ENCODE measurements at regions not wholly inside any gene's neighbourhood (a gene's known extent, or its start where the extent isn't known, plus 50 kb on each side); places are given as distances from the start of the nearest gene placed in this dataset.
"Not testable (repeated sequence)": the region's sequence is repeated elsewhere in the genome, so short reads cannot be mapped to it uniquely, and the experiment has no call there.

DNA sequence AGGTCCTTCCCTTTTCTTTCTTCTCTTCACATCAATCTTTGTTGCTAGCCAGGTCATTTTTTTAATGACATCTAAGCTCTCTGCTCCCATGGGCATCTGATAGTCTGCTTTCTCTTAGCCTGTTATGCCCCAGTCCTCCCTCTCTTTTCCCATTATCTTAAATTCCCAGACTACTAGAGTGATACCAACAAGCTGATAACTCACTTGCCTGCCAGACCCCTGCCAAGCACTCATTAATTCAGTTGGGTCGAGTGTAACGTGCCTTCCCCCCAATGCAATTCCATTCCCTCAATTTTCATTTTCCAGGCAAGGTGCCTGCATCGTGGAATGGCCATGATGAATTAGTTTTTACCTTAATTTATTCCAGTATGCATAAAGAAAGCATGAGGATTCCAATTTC is 450.8 kb upstream of the ADAMTS9 start:
- DNase-seq (ENCODE audit: low read depth in 4 of 6, low spot score in 6 of 6) = peak in 1 of 6 donors; percentile 84
- H3K4me1 ChIP-seq (ENCODE audit: control insufficient read depth, insufficient read depth, low read length) = no peaks in the 10 kb centered on the region
- H3K36me3 ChIP-seq (ENCODE audit: control insufficient read depth, insufficient read depth, low read length) = no peaks in the 10 kb centered on the region
- no peaks in the 10 kb centered on the region for H3K27me3 ChIP-seq (ENCODE audit: control insufficient read depth, insufficient read depth, low read length)
- no peaks in the 10 kb centered on the region for H3K9me3 ChIP-seq (ENCODE audit: control insufficient read depth, insufficient read depth, low read length)
- no peak overlapping the region for H3K27ac ChIP-seq (ENCODE audit: low read depth, low read length)
- no peak overlapping the region for H3K4me3 ChIP-seq (ENCODE audit: low read depth, low read length)
- WGBS (ENCODE audit: insufficient coverage) = no CpG with 5 or more reads among the region's 3 CpGs

DNA sequence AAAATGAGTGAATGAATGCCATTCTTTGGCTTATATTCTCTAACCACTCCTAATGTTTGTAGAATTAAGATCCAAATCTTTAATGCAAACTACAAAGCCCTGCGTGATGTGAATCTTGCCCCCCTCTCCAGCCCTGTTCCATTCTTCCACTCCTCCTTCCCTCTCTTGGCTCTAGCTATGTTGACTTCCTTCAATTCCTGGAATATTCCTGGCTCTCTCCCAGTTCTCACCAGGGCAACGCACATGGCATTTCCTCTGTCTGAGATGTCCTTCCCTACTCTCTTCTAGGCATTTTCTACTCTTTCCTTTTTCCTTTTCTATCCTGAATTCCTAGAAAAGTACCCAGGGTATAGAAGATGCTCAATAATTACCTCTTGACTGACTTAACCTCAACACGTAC is 446.0 kb upstream of the ADAMTS9 start:
- DNase-seq (ENCODE audit: low read depth in 4 of 6, low spot score in 6 of 6) = peak in 1 of 6 donors; percentile 30
- 100% methylated on average over 1 of the region's 3 CpGs for WGBS (ENCODE audit: insufficient coverage)
- not testable (repeated sequence) for H3K36me3 ChIP-seq (ENCODE audit: control insufficient read depth, insufficient read depth, low read length); H3K27me3 ChIP-seq (ENCODE audit: control insufficient read depth, insufficient read depth, low read length); H3K27ac ChIP-seq (ENCODE audit: low read depth, low read length); H3K4me3 ChIP-seq (ENCODE audit: low read depth, low read length); H3K9me3 ChIP-seq (ENCODE audit: control insufficient read depth, insufficient read depth, low read length); H3K4me1 ChIP-seq (ENCODE audit: control insufficient read depth, insufficient read depth, low read length)

DNA sequence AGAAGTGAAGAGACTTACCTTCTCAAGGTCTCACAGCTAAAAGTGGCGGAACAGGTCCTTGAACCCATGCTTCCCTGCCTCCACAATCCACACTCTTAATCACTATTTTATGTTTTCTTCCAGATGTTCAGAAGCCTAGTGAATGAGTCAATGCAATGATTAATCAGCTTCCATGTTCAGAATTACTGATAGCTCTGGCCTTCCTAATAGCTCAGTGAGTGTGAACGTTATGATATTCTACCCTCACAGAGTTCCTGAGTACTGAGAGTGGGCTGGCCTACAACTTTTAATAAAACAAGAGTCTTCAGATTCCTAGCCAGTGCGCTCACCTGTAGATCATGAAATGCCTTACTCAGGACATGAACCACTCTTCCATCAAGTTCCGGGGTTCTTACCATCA is 443.0 kb upstream of the ADAMTS9 start:
- Histone ChIP-seq H3K4me3 (ENCODE audit: low read depth, low read length) (no peak overlapping the region), H3K4me1 (ENCODE audit: control insufficient read depth, insufficient read depth, low read length) (no peaks in the 10 kb centered on the region), H3K9me3 (ENCODE audit: control insufficient read depth, insufficient read depth, low read length) (no peaks in the 10 kb centered on the region), H3K27ac (ENCODE audit: low read depth, low read length) (no peak overlapping the region), H3K27me3 (ENCODE audit: control insufficient read depth, insufficient read depth, low read length) (no peaks in the 10 kb centered on the region), H3K36me3 (ENCODE audit: control insufficient read depth, insufficient read depth, low read length) (no peaks in the 10 kb centered on the region)
- no peak for DNase-seq (ENCODE audit: low read depth in 4 of 6, low spot score in 6 of 6)
- WGBS (ENCODE audit: insufficient coverage) = 88% methylated on average over 3 of the region's 4 CpGs

DNA sequence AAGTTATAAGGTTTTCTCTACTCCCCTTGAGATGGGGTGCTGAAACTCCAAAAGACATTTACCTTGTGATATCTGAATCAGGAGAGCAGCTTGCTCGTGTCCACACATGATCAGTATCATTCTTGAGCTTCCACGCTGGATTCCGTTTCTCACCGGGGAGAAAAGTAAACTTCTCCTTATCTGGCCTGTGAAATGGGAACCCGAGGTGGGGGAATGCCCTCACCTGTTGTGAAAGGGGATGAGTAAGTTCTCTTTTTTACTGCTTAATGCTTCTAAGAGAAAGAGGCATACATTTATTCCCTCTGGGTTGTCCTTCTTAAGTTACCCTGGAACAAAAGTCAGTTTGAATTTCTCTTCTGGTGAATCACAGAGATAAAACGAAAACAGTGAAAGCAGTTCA is 440.5 kb upstream of the ADAMTS9 start:
- H3K27ac ChIP-seq (ENCODE audit: low read depth, low read length) = no peak overlapping the region
- no peaks in the 10 kb centered on the region for H3K4me1 ChIP-seq (ENCODE audit: control insufficient read depth, insufficient read depth, low read length)
- H3K9me3 ChIP-seq (ENCODE audit: control insufficient read depth, insufficient read depth, low read length) = no peaks in the 10 kb centered on the region
- H3K36me3 ChIP-seq (ENCODE audit: control insufficient read depth, insufficient read depth, low read length) = no peaks in the 10 kb centered on the region
- no peak overlapping the region for H3K4me3 ChIP-seq (ENCODE audit: low read depth, low read length)
- H3K27me3 ChIP-seq (ENCODE audit: control insufficient read depth, insufficient read depth, low read length) = no peaks in the 10 kb centered on the region
- 94% methylated on average over 3 of the region's 6 CpGs for WGBS (ENCODE audit: insufficient coverage)
- no peak for DNase-seq (ENCODE audit: low read depth in 4 of 6, low spot score in 6 of 6)

GRCh38 chr3:65126527-65127410 is 439.0 kb upstream of the ADAMTS9 start:
- Histone ChIP-seq H3K27ac (ENCODE audit: low read depth, low read length) (peak overlapping the region; percentile 0), H3K36me3 (ENCODE audit: control insufficient read depth, insufficient read depth, low read length) (no peaks in the 10 kb centered on the region), H3K4me3 (ENCODE audit: low read depth, low read length) (no peak overlapping the region), H3K4me1 (ENCODE audit: control insufficient read depth, insufficient read depth, low read length) (no peaks in the 10 kb centered on the region), H3K27me3 (ENCODE audit: control insufficient read depth, insufficient read depth, low read length) (no peaks in the 10 kb centered on the region), H3K9me3 (ENCODE audit: control insufficient read depth, insufficient read depth, low read length) (no peaks in the 10 kb centered on the region)
- 88% methylated on average over 1 of the region's 7 CpGs for WGBS (ENCODE audit: insufficient coverage)
- peak in 1 of 6 donors; percentile 61 for DNase-seq (ENCODE audit: low read depth in 4 of 6, low spot score in 6 of 6)

GRCh38 chr3:65120156-65120555 is 432.4 kb upstream of the ADAMTS9 start:
- H3K27me3 ChIP-seq (ENCODE audit: control insufficient read depth, insufficient read depth, low read length); H3K4me3 ChIP-seq (ENCODE audit: low read depth, low read length); H3K9me3 ChIP-seq (ENCODE audit: control insufficient read depth, insufficient read depth, low read length); H3K36me3 ChIP-seq (ENCODE audit: control insufficient read depth, insufficient read depth, low read length); H3K4me1 ChIP-seq (ENCODE audit: control insufficient read depth, insufficient read depth, low read length); DNase-seq (ENCODE audit: low read depth in 4 of 6, low spot score in 6 of 6); H3K27ac ChIP-seq (ENCODE audit: low read depth, low read length): not testable (repeated sequence)
- WGBS (ENCODE audit: insufficient coverage) = 98% methylated on average over 12 of the region's 13 CpGs

- Histone ChIP-seq H3K9me3 (ENCODE audit: control insufficient read depth, insufficient read depth, low read length) (no peaks in the 10 kb centered on the region), H3K4me3 (ENCODE audit: low read depth, low read length) (no peak overlapping the region), H3K4me1 (ENCODE audit: control insufficient read depth, insufficient read depth, low read length) (no peaks in the 10 kb centered on the region), H3K36me3 (ENCODE audit: control insufficient read depth, insufficient read depth, low read length) (no peaks in the 10 kb centered on the region), H3K27ac (ENCODE audit: low read depth, low read length) (no peak overlapping the region), H3K27me3 (ENCODE audit: control insufficient read depth, insufficient read depth, low read length) (no peaks in the 10 kb centered on the region)
- DNase-seq (ENCODE audit: low read depth in 4 of 6, low spot score in 6 of 6) = no peak
- WGBS (ENCODE audit: insufficient coverage) = 84% methylated on average over 2 of the region's 5 CpGs
Measured at GRCh38 chr3:65118912-65119499, 431.2 kb upstream of the ADAMTS9 start.

GRCh38 chr3:65114041-65114440 is 426.2 kb upstream of the ADAMTS9 start:
- no peaks in the 10 kb centered on the region for H3K36me3 ChIP-seq (ENCODE audit: control insufficient read depth, insufficient read depth, low read length)
- H3K27me3 ChIP-seq (ENCODE audit: control insufficient read depth, insufficient read depth, low read length) = no peaks in the 10 kb centered on the region
- no peak overlapping the region for H3K4me3 ChIP-seq (ENCODE audit: low read depth, low read length)
- no peak for DNase-seq (ENCODE audit: low read depth in 4 of 6, low spot score in 6 of 6)
- H3K27ac ChIP-seq (ENCODE audit: low read depth, low read length) = no peak overlapping the region
- no peaks in the 10 kb centered on the region for H3K4me1 ChIP-seq (ENCODE audit: control insufficient read depth, insufficient read depth, low read length)
- H3K9me3 ChIP-seq (ENCODE audit: control insufficient read depth, insufficient read depth, low read length) = no peaks in the 10 kb centered on the region

GRCh38 chr3:65112751-65113300 is 425.0 kb upstream of the ADAMTS9 start:
- Histone ChIP-seq H3K36me3 (ENCODE audit: control insufficient read depth, insufficient read depth, low read length) (no peaks in the 10 kb centered on the region), H3K27me3 (ENCODE audit: control insufficient read depth, insufficient read depth, low read length) (no peaks in the 10 kb centered on the region), H3K9me3 (ENCODE audit: control insufficient read depth, insufficient read depth, low read length) (no peaks in the 10 kb centered on the region), H3K27ac (ENCODE audit: low read depth, low read length) (no peak overlapping the region), H3K4me3 (ENCODE audit: low read depth, low read length) (no peak overlapping the region), H3K4me1 (ENCODE audit: control insufficient read depth, insufficient read depth, low read length) (no peaks in the 10 kb centered on the region)
- 85% methylated on average over 6 of the region's 6 CpGs for WGBS (ENCODE audit: insufficient coverage)
- peak in 1 of 6 donors; percentile 20 for DNase-seq (ENCODE audit: low read depth in 4 of 6, low spot score in 6 of 6)

GRCh38 chr3:65110661-65111060 is 422.9 kb upstream of the ADAMTS9 start:
- H3K4me3 ChIP-seq (ENCODE audit: low read depth, low read length) = no peak overlapping the region
- no peak overlapping the region for H3K27ac ChIP-seq (ENCODE audit: low read depth, low read length)
- no peaks in the 10 kb centered on the region for H3K27me3 ChIP-seq (ENCODE audit: control insufficient read depth, insufficient read depth, low read length)
- no peaks in the 10 kb centered on the region for H3K36me3 ChIP-seq (ENCODE audit: control insufficient read depth, insufficient read depth, low read length)
- no peak for DNase-seq (ENCODE audit: low read depth in 4 of 6, low spot score in 6 of 6)
- H3K4me1 ChIP-seq (ENCODE audit: control insufficient read depth, insufficient read depth, low read length) = no peaks in the 10 kb centered on the region
- WGBS (ENCODE audit: insufficient coverage) = 100% methylated on average over 1 of the region's 2 CpGs
- no peaks in the 10 kb centered on the region for H3K9me3 ChIP-seq (ENCODE audit: control insufficient read depth, insufficient read depth, low read length)
